ENCODE measurements at regions not wholly inside any gene's neighbourhood (a gene's known extent, or its start where the extent isn't known, plus 50 kb on each side); places are given as distances from the start of the nearest gene placed in this dataset.

GRCh38 chr17:63191610-63192009, 225.6 kb downstream of the TANC2 start:
- Histone ChIP-seq H3K4me2 (ENCODE audit: low read length) (no peak overlapping the region), H3K9ac (ENCODE audit: low read length) (no peak overlapping the region), H3K9me2 (ENCODE audit: insufficient read depth, low read length) (no peaks in the 10 kb centered on the region), H4K20me1 (ENCODE audit: insufficient read depth) (no peaks in the 10 kb centered on the region), H2AFZ (ENCODE audit: low read depth, low read length) (no peak overlapping the region), H3K9me3 (ENCODE audit: low read length) (no peaks in the 10 kb centered on the region), H3K79me2 (replicated peaks; ENCODE audit: insufficient read depth, low read length) (peaks cover 15% of the 10 kb centered on the region), H3F3A (ENCODE audit: insufficient read depth, low read length, poor library complexity, severe bottlenecking) (no peaks in the 10 kb centered on the region), H3K36me3 (ENCODE audit: insufficient read depth, low read length) (peaks cover 6% of the 10 kb centered on the region), H3K27me3 (ENCODE audit: insufficient read depth, low read depth, low read length) (no peaks in the 10 kb centered on the region), H3K27ac (ENCODE audit: low read length) (no peak overlapping the region), H3K4me3 (ENCODE audit: low read length) (no peak overlapping the region)
- TF ChIP-seq POLR2AphosphoS5 (IDR thresholded peaks at IDR 0.05) = no peak
- TF ChIP-seq, protein P1, sequence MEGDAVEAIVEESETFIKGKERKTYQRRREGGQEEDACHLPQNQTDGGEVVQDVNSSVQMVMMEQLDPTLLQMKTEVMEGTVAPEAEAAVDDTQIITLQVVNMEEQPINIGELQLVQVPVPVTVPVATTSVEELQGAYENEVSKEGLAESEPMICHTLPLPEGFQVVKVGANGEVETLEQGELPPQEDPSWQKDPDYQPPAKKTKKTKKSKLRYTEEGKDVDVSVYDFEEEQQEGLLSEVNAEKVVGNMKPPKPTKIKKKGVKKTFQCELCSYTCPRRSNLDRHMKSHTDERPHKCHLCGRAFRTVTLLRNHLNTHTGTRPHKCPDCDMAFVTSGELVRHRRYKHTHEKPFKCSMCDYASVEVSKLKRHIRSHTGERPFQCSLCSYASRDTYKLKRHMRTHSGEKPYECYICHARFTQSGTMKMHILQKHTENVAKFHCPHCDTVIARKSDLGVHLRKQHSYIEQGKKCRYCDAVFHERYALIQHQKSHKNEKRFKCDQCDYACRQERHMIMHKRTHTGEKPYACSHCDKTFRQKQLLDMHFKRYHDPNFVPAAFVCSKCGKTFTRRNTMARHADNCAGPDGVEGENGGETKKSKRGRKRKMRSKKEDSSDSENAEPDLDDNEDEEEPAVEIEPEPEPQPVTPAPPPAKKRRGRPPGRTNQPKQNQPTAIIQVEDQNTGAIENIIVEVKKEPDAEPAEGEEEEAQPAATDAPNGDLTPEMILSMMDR (IDR thresholded peaks at IDR 0.05; ENCODE audit: poor library complexity, severe bottlenecking) = no peak
- TF ChIP-seq SMC3 (conservative IDR thresholded peaks at IDR 0.05; ENCODE audit: poor library complexity) = no peak
- no peak for TF ChIP-seq EZH2 (IDR thresholded peaks at IDR 0.05; ENCODE audit: borderline replicate concordance, insufficient read depth, low read length, poor library complexity, severe bottlenecking)
- TF ChIP-seq TAF1 (IDR thresholded peaks at IDR 0.05; ENCODE audit: low read depth) = no peak
- no peak for TF ChIP-seq RAD21 (conservative IDR thresholded peaks at IDR 0.05)
- TF ChIP-seq EP300 (conservative IDR thresholded peaks at IDR 0.05; ENCODE audit: poor library complexity, severe bottlenecking) = no peak
- TF ChIP-seq MXI1 (conservative IDR thresholded peaks at IDR 0.05; ENCODE audit: poor library complexity, severe bottlenecking) = no peak
- TF ChIP-seq, protein P2, sequence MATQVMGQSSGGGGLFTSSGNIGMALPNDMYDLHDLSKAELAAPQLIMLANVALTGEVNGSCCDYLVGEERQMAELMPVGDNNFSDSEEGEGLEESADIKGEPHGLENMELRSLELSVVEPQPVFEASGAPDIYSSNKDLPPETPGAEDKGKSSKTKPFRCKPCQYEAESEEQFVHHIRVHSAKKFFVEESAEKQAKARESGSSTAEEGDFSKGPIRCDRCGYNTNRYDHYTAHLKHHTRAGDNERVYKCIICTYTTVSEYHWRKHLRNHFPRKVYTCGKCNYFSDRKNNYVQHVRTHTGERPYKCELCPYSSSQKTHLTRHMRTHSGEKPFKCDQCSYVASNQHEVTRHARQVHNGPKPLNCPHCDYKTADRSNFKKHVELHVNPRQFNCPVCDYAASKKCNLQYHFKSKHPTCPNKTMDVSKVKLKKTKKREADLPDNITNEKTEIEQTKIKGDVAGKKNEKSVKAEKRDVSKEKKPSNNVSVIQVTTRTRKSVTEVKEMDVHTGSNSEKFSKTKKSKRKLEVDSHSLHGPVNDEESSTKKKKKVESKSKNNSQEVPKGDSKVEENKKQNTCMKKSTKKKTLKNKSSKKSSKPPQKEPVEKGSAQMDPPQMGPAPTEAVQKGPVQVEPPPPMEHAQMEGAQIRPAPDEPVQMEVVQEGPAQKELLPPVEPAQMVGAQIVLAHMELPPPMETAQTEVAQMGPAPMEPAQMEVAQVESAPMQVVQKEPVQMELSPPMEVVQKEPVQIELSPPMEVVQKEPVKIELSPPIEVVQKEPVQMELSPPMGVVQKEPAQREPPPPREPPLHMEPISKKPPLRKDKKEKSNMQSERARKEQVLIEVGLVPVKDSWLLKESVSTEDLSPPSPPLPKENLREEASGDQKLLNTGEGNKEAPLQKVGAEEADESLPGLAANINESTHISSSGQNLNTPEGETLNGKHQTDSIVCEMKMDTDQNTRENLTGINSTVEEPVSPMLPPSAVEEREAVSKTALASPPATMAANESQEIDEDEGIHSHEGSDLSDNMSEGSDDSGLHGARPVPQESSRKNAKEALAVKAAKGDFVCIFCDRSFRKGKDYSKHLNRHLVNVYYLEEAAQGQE (IDR thresholded peaks at IDR 0.05; ENCODE audit: borderline replicate concordance) = no peak

DNA sequence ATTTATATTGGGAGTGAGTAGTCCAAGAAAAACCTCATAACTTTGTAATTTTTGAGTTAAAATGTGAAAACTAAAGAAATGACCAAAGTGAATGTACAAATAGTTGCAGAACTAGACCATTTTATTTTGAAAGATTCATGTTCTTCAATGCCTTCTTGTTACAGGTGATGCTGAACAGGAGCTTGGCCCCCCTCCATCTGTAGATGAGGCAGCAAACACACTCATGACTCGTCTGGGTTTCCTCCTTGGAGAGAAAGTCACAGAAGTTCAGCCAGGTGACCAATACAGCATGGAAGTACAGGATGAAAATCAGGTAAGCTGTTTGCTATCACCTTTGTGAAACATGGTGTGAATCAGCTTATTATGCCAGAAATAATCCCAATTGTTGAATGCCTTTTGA, 227.8 kb downstream of the TANC2 start:
- H3F3A ChIP-seq (ENCODE audit: insufficient read depth, low read length, poor library complexity, severe bottlenecking) = no peaks in the 10 kb centered on the region
- H4K20me1 ChIP-seq (ENCODE audit: insufficient read depth) = no peaks in the 10 kb centered on the region
- no peaks in the 10 kb centered on the region for H3K9me2 ChIP-seq (ENCODE audit: insufficient read depth, low read length)
- H3K4me3 ChIP-seq (ENCODE audit: low read length) = no peak overlapping the region
- peaks cover 15% of the 10 kb centered on the region for H3K79me2 ChIP-seq (replicated peaks; ENCODE audit: insufficient read depth, low read length)
- no peak overlapping the region for H3K9ac ChIP-seq (ENCODE audit: low read length)
- no peak overlapping the region for H3K4me2 ChIP-seq (ENCODE audit: low read length)
- TF ChIP-seq EP300 (conservative IDR thresholded peaks at IDR 0.05; ENCODE audit: poor library complexity, severe bottlenecking) (no peak), RAD21 (conservative IDR thresholded peaks at IDR 0.05) (no peak), MXI1 (conservative IDR thresholded peaks at IDR 0.05; ENCODE audit: poor library complexity, severe bottlenecking) (no peak), SMC3 (conservative IDR thresholded peaks at IDR 0.05; ENCODE audit: poor library complexity) (no peak), POLR2AphosphoS5 (IDR thresholded peaks at IDR 0.05) (no peak), EZH2 (IDR thresholded peaks at IDR 0.05; ENCODE audit: borderline replicate concordance, insufficient read depth, low read length, poor library complexity, severe bottlenecking) (no peak), TAF1 (IDR thresholded peaks at IDR 0.05; ENCODE audit: low read depth) (no peak)
- TF ChIP-seq, protein P2 (IDR thresholded peaks at IDR 0.05; ENCODE audit: borderline replicate concordance) = no peak
- TF ChIP-seq, protein P1 (IDR thresholded peaks at IDR 0.05; ENCODE audit: poor library complexity, severe bottlenecking) = no peak
- no peaks in the 10 kb centered on the region for H3K27me3 ChIP-seq (ENCODE audit: insufficient read depth, low read depth, low read length)
- no peak overlapping the region for H3K27ac ChIP-seq (ENCODE audit: low read length)
- peaks cover 6% of the 10 kb centered on the region for H3K36me3 ChIP-seq (ENCODE audit: insufficient read depth, low read length)
- no peak overlapping the region for H2AFZ ChIP-seq (ENCODE audit: low read depth, low read length)
- no peaks in the 10 kb centered on the region for H3K9me3 ChIP-seq (ENCODE audit: low read length)
